Keratinocyte (primary cell): ENCODE measurements at regions not wholly inside any gene's neighbourhood (a gene's known extent, or its start where the extent isn't known, plus 50 kb on each side); places are given as distances from the start of the nearest gene placed in this dataset.

Source experiments
- DNase-seq: peaks from one replicate; pipeline ENCODE4 v3.0.0-alpha.2; 2011; ENCODE audit warnings: low read depth, missing footprints, low spot score
- FAIRE-seq: peaks from 2 replicates; lab custom pipeline; 2011; peaks lifted over from hg19 to GRCh38; lab: Jason Lieb, UNC
- H2AFZ ChIP-seq: 2 replicates; pipeline ENCODE4 v1.6.0; 2012; ENCODE audit warnings: low read length, control low read depth, inconsistent platforms; ENCODE audit not compliant: control insufficient read depth
- H3K27ac ChIP-seq: 2 replicates; pipeline ENCODE4 v1.5.1; 2011; ENCODE audit warnings: low read length; ENCODE audit not compliant: control insufficient read depth, insufficient read depth
- H3K27me3 ChIP-seq: 3 replicates; pipeline ENCODE4 v1.6.0; 2011; ENCODE audit warnings: low read length; ENCODE audit not compliant: control insufficient read depth, insufficient read depth; ENCODE audit errors: extremely low read depth
- H3K36me3 ChIP-seq, 2 experiments: 2 replicates in 1 of 2; 3 replicates in 1 of 2; pipeline ENCODE4 v1.5.1; 2011; ENCODE audit warnings: low read length in 2 of 2, mild to moderate bottlenecking in 1 of 2; ENCODE audit not compliant: control insufficient read depth in 2 of 2, insufficient read depth in 2 of 2; ENCODE audit errors: extremely low read depth in 1 of 2
- H3K4me1 ChIP-seq: 3 replicates; pipeline ENCODE4 v1.5.1; 2011; ENCODE audit warnings: low read length; ENCODE audit not compliant: control insufficient read depth, insufficient read depth; ENCODE audit errors: extremely low read depth
- H3K4me2 ChIP-seq: 3 replicates; pipeline ENCODE4 v1.6.0; 2011; ENCODE audit warnings: low read depth, low read length; ENCODE audit not compliant: control insufficient read depth, insufficient read depth; ENCODE audit errors: extremely low read depth
- H3K4me3 ChIP-seq, 3 experiments: fragments of 200-600 bp in 1 of 3; sonication (generic) in 1 of 3; 2 replicates in 2 of 3; 3 replicates in 1 of 3; pipeline ENCODE4 v1.5.1; 2011 to 2016; ENCODE audit warnings: low read length in 3 of 3, mild to moderate bottlenecking in 3 of 3, control low read depth in 2 of 3, inconsistent platforms in 1 of 3, low read depth in 1 of 3, mixed read lengths in 1 of 3, mixed run types in 1 of 3, moderate library complexity in 1 of 3; ENCODE audit not compliant: control insufficient read depth in 2 of 3, insufficient read depth in 2 of 3; ENCODE audit errors: extremely low read depth in 1 of 3
- H3K79me2 ChIP-seq: 2 replicates; pipeline ENCODE4 v1.6.0; 2012; ENCODE audit warnings: low read length; ENCODE audit not compliant: control insufficient read depth, insufficient read depth
- H3K9ac ChIP-seq: 3 replicates; pipeline ENCODE4 v1.6.0; 2011; ENCODE audit warnings: low read length; ENCODE audit not compliant: control insufficient read depth, insufficient read depth; ENCODE audit errors: extremely low read depth
- H3K9me1 ChIP-seq: 3 replicates; pipeline ENCODE4 v1.6.0; 2011; ENCODE audit warnings: low read length; ENCODE audit not compliant: control insufficient read depth, insufficient read depth; ENCODE audit errors: extremely low read depth
- H3K9me3 ChIP-seq: 2 replicates; pipeline ENCODE4 v1.5.1; 2012; ENCODE audit warnings: low read depth, low read length; ENCODE audit not compliant: control insufficient read depth
- H4K20me1 ChIP-seq: 3 replicates; pipeline ENCODE4 v1.6.0; 2011; ENCODE audit warnings: low read length; ENCODE audit not compliant: control insufficient read depth, insufficient read depth; ENCODE audit errors: extremely low read depth
- CTCF ChIP-seq, 3 experiments: IDR thresholded peaks in 1 of 3; conservative IDR thresholded peaks in 1 of 3; optimal IDR thresholded peaks in 1 of 3; 2 replicates in 2 of 3; 3 replicates in 1 of 3; pipeline versions ENCODE3 to v1.5.1; 2011; ENCODE audit warnings: low read length in 3 of 3, mild to moderate bottlenecking in 3 of 3, moderate library complexity in 2 of 3, control low read depth in 1 of 3, inconsistent platforms in 1 of 3; ENCODE audit not compliant: insufficient read depth in 2 of 3; ENCODE audit errors: extremely low read depth in 1 of 3
- EZH2 ChIP-seq: IDR thresholded peaks from one replicate; pipeline ENCODE4 v1.6.1; 2012; ENCODE audit warnings: inconsistent platforms, mild to moderate bottlenecking, low read length, moderate library complexity
- dilution Hi-C: fragments of 300-500 bp; cut with MboI; formaldehyde crosslinking; loops from one replicate; pipeline ENCODE4 v1.7.0; 2020; ENCODE audit warnings: low sequenced_read_pairs; ENCODE audit not compliant: extremely low pct_ligation_motif_present

GRCh38 chr19:41495589-41495988, 52.6 kb downstream of the ERICH4 start:
- Histone ChIP-seq H3K27me3 (no peaks in the 10 kb centered on the region), H4K20me1 (no peaks in the 10 kb centered on the region), H3K79me2 (no peaks in the 10 kb centered on the region), H2AFZ (no peak overlapping the region), H3K27ac (no peak overlapping the region), H3K9me3 (no peaks in the 10 kb centered on the region), H3K4me1 (no peaks in the 10 kb centered on the region), H3K9ac (no peak overlapping the region), H3K4me3 (no peak overlapping the region), H3K9me1 (no peaks in the 10 kb centered on the region), H3K36me3 (no peaks in the 10 kb centered on the region), H3K4me2 (no peak overlapping the region)
- FAIRE-seq (no peak), DNase-seq (no peak)
- dilution Hi-C loops: no loop called here
- no peak for TF ChIP-seq EZH2
- TF ChIP-seq CTCF (optimal IDR thresholded peaks at IDR 0.05 in 1 of 3, IDR thresholded peaks at IDR 0.05 in 1 of 3, conservative IDR thresholded peaks at IDR 0.05 in 1 of 3; ENCODE audit: extremely low read depth in 1 of 3, insufficient read depth in 2 of 3, low read length in 3 of 3): no peak

GRCh38 chr19:41499899-41500298, 56.9 kb downstream of the ERICH4 start:
- no peaks in the 10 kb centered on the region for H3K79me2 ChIP-seq
- H3K27me3 ChIP-seq: no peaks in the 10 kb centered on the region
- H3K9me1 ChIP-seq: no peaks in the 10 kb centered on the region
- dilution Hi-C loops: no loop called here
- no peaks in the 10 kb centered on the region for H4K20me1 ChIP-seq
- no peak for TF ChIP-seq CTCF (optimal IDR thresholded peaks at IDR 0.05 in 1 of 3, IDR thresholded peaks at IDR 0.05 in 1 of 3, conservative IDR thresholded peaks at IDR 0.05 in 1 of 3; ENCODE audit: extremely low read depth in 1 of 3, insufficient read depth in 2 of 3, low read length in 3 of 3)
- TF ChIP-seq EZH2: no peak
- FAIRE-seq (no peak), DNase-seq (no peak)
- H3K36me3 ChIP-seq: no peaks in the 10 kb centered on the region
- H3K9me3 ChIP-seq: no peaks in the 10 kb centered on the region
- no peaks in the 10 kb centered on the region for H3K4me1 ChIP-seq
- H3K4me3 ChIP-seq: no peak overlapping the region
- H2AFZ ChIP-seq: no peak overlapping the region
- no peak overlapping the region for H3K27ac ChIP-seq
- H3K4me2 ChIP-seq: no peak overlapping the region
- no peak overlapping the region for H3K9ac ChIP-seq
